ENCODE measurements at regions not wholly inside any gene's neighbourhood (a gene's known extent, or its start where the extent isn't known, plus 50 kb on each side); places are given as distances from the start of the nearest gene placed in this dataset.

- TF ChIP-seq POLR2A (IDR thresholded peaks at IDR 0.05) (no peak), CTCF (IDR thresholded peaks at IDR 0.05) (no peak)
These were observed 249.8 kb upstream of the UBASH3B start for GRCh38 chr11:122405547-122406341.

All from testis (tissue), 2 donors.